PC-3 (cell line): ENCODE measurements at regions not wholly inside any gene's neighbourhood (a gene's known extent, or its start where the extent isn't known, plus 50 kb on each side); places are given as distances from the start of the nearest gene placed in this dataset.

Source experiments
- ATAC-seq: fragments of 200-7000 bp; cut with Tn5 transposase; 2 replicates; pipeline ENCODE4 v1.9.1; 2020; ENCODE audit warnings: mild to moderate bottlenecking, moderate library complexity
- BruUV-seq: library from RNA; stranded (reverse); fragments of 400-500 nt; replicated peaks from 2 replicates; lab custom pipeline; 2021; lab: Mats Ljungman, UMichigan
- CTCF ChIA-PET: fragments of 300-600 bp; sonication (Branson Sonifier 250); formaldehyde crosslinking; loops from one replicate; lab custom pipeline; 2022; ENCODE audit warnings: antibody characterized with exemption; lab: Charles Lee
- POLR2A ChIA-PET: fragments of 300-600 bp; sonication (Branson Sonifier 250); formaldehyde crosslinking; loops from one replicate; lab custom pipeline; 2022; ENCODE audit warnings: antibody characterized with exemption; ENCODE audit not compliant: unreplicated experiment; lab: Charles Lee
- DNase-seq: peaks from one replicate; pipeline ENCODE4 v3.0.0-alpha.2; 2015
- H2AFZ ChIP-seq: fragments of 300-600 bp; sonication (generic); 2 replicates; pipeline ENCODE4 v1.6.0; 2016; ENCODE audit warnings: antibody characterized with exemption, low read length
- H3F3A ChIP-seq: fragments of 300-600 bp; sonication (generic); one replicate; pipeline ENCODE4 v1.6.0; 2017; ENCODE audit warnings: antibody characterized with exemption, low read length, control low read depth, mild to moderate bottlenecking; ENCODE audit not compliant: unreplicated experiment
- H3K27ac ChIP-seq: fragments of 300-600 bp; sonication (generic); 2 replicates; pipeline ENCODE4 v1.5.1; 2016; ENCODE audit warnings: mild to moderate bottlenecking, low read length
- H3K27me3 ChIP-seq: fragments of 300-600 bp; sonication (generic); 2 replicates; pipeline ENCODE4 v1.6.1; 2016; ENCODE audit warnings: low read length, mixed read lengths
- H3K36me3 ChIP-seq: fragments of 300-600 bp; sonication (generic); 2 replicates; pipeline ENCODE4 v1.6.1; 2016; ENCODE audit warnings: low read depth, mixed run types, low read length, mixed read lengths
- H3K4me1 ChIP-seq: fragments of 300-600 bp; sonication (generic); 2 replicates; pipeline ENCODE4 v1.5.1; 2016; ENCODE audit warnings: low read length; ENCODE audit not compliant: insufficient read depth
- H3K4me2 ChIP-seq: fragments of 300-600 bp; sonication (generic); 2 replicates; pipeline ENCODE4 v1.6.0; 2016; ENCODE audit warnings: low read length
- H3K4me3 ChIP-seq: fragments of 300-600 bp; sonication (generic); 2 replicates; pipeline ENCODE4 v1.5.1; 2016; ENCODE audit warnings: mild to moderate bottlenecking, low read length, mixed read lengths
- H3K79me2 ChIP-seq: fragments of 300-600 bp; sonication (generic); 2 replicates; pipeline ENCODE4 v1.6.1; 2017; ENCODE audit warnings: low read length, mixed read lengths
- H3K9ac ChIP-seq: fragments of 300-600 bp; sonication (generic); 2 replicates; pipeline ENCODE4 v1.6.0; 2016; ENCODE audit warnings: mild to moderate bottlenecking, low read length
- H3K9me2 ChIP-seq: fragments of 300-600 bp; sonication (generic); replicated peaks from 2 replicates; pipeline ENCODE4 v1.6.1; 2016; ENCODE audit warnings: mixed run types, low read length, mixed read lengths
- H3K9me3 ChIP-seq: fragments of 300-600 bp; sonication (generic); 2 replicates; pipeline ENCODE4 v1.6.1; 2016; ENCODE audit warnings: low read length, mixed read lengths
- H4K20me1 ChIP-seq: fragments of 300-600 bp; sonication (generic); 2 replicates; pipeline ENCODE4 v1.6.1; 2016; ENCODE audit warnings: low read length, mixed read lengths
- CTCF ChIP-seq: fragments of 300-600 bp; sonication (generic); conservative IDR thresholded peaks from 2 replicates; pipeline ENCODE4 v1.5.1; 2017; ENCODE audit warnings: antibody characterized with exemption, low read depth, mild to moderate bottlenecking, low read length
- EZH2 ChIP-seq: fragments of 300-600 bp; sonication (generic); IDR thresholded peaks from one replicate; pipeline ENCODE4 v1.6.1; 2017; ENCODE audit warnings: antibody characterized with exemption, mild to moderate bottlenecking, low read length; ENCODE audit not compliant: unreplicated experiment
- EZH2phosphoT487 ChIP-seq: fragments of 300-600 bp; sonication (generic); IDR thresholded peaks from 2 replicates; pipeline ENCODE4 v1.6.1; 2018; ENCODE audit warnings: mild to moderate bottlenecking, antibody characterized with exemption, low read length, borderline replicate concordance
- intact Hi-C: fragments of 100-400 bp; cut with micrococcal nuclease; formaldehyde crosslinking; loops from 2 replicates; pipeline ENCODE4 v1.9.0; 2023

GRCh38 chr12:98084391-98084790, 431.0 kb upstream of the TMPO start:
- intact Hi-C loops = no loop called here
- H3K9ac ChIP-seq = no peak overlapping the region
- no peak overlapping the region for H3K4me2 ChIP-seq
- no peaks in the 10 kb centered on the region for H3K9me3 ChIP-seq
- ChIA-PET CTCF (no interaction called here), POLR2A (no interaction called here)
- no peaks in the 10 kb centered on the region for H3K36me3 ChIP-seq
- no peaks in the 10 kb centered on the region for H3K9me2 ChIP-seq
- H3K27me3 ChIP-seq = no peaks in the 10 kb centered on the region
- ATAC-seq (no peak), DNase-seq (no peak)
- H3K79me2 ChIP-seq = no peaks in the 10 kb centered on the region
- H3K27ac ChIP-seq = no peak overlapping the region
- H3K4me3 ChIP-seq = no peak overlapping the region
- no peaks in the 10 kb centered on the region for H3K4me1 ChIP-seq
- H2AFZ ChIP-seq = no peak overlapping the region
- TF ChIP-seq CTCF (no peak), EZH2 (no peak), EZH2phosphoT487 (no peak)
- H3F3A ChIP-seq = no peaks in the 10 kb centered on the region
- no TSS peak for BruUV-seq
- no peaks in the 10 kb centered on the region for H4K20me1 ChIP-seq

GRCh38 chr12:98085046-98085755, 430.2 kb upstream of the TMPO start:
- ATAC-seq (no peak), DNase-seq (no peak)
- H3K36me3 ChIP-seq = no peaks in the 10 kb centered on the region
- no peaks in the 10 kb centered on the region for H4K20me1 ChIP-seq
- no peak for TF ChIP-seq CTCF
- TF ChIP-seq EZH2 = no peak
- no peak for TF ChIP-seq EZH2phosphoT487
- H3K27me3 ChIP-seq = no peaks in the 10 kb centered on the region
- H2AFZ ChIP-seq = no peak overlapping the region
- intact Hi-C loops = no loop called here
- no peaks in the 10 kb centered on the region for H3K9me3 ChIP-seq
- H3K4me1 ChIP-seq = no peaks in the 10 kb centered on the region
- H3K79me2 ChIP-seq = no peaks in the 10 kb centered on the region
- ChIA-PET CTCF (no interaction called here), POLR2A (no interaction called here)
- no peaks in the 10 kb centered on the region for H3F3A ChIP-seq
- no peak overlapping the region for H3K4me2 ChIP-seq
- no peak overlapping the region for H3K9ac ChIP-seq
- BruUV-seq = no TSS peak
- H3K27ac ChIP-seq = no peak overlapping the region
- H3K4me3 ChIP-seq = no peak overlapping the region
- H3K9me2 ChIP-seq = no peaks in the 10 kb centered on the region

GRCh38 chr12:98090731-98091130, 424.7 kb upstream of the TMPO start:
- Histone ChIP-seq H4K20me1 (no peaks in the 10 kb centered on the region), H3K79me2 (no peaks in the 10 kb centered on the region), H3K9ac (no peak overlapping the region), H3K27ac (no peak overlapping the region), H3K4me2 (no peak overlapping the region), H3K4me1 (no peaks in the 10 kb centered on the region), H3K4me3 (no peak overlapping the region), H3K27me3 (no peaks in the 10 kb centered on the region), H3F3A (no peaks in the 10 kb centered on the region), H3K36me3 (no peaks in the 10 kb centered on the region), H2AFZ (no peak overlapping the region), H3K9me3 (no peaks in the 10 kb centered on the region), H3K9me2 (no peaks in the 10 kb centered on the region)
- ChIA-PET CTCF (no interaction called here), POLR2A (no interaction called here)
- ATAC-seq (no peak), DNase-seq (no peak)
- TF ChIP-seq EZH2 (no peak), EZH2phosphoT487 (no peak), CTCF (no peak)
- intact Hi-C loops = no loop called here
- no TSS peak for BruUV-seq
